Islet of Langerhans (tissue), 1 donor: ENCODE measurements at regions not wholly inside any gene's neighbourhood (a gene's known extent, or its start where the extent isn't known, plus 50 kb on each side); places are given as distances from the start of the nearest gene placed in this dataset.
"Not testable (repeated sequence)": the region's sequence is repeated elsewhere in the genome, so short reads cannot be mapped to it uniquely, and the experiment has no call there.

ENCODE experiments used
- FAIRE-seq: peaks from one replicate; lab custom pipeline; 2011; peaks lifted over from hg19 to GRCh38; lab: Jason Lieb, UNC

GRCh38 chr2:117519721-117520120 lies 294.8 kb upstream of the DDX18 start:
- FAIRE-seq: no peak

GRCh38 chr2:117523267-117523666 lies 291.2 kb upstream of the DDX18 start:
- no peak for FAIRE-seq

GRCh38 chr2:117523711-117524238 lies 290.7 kb upstream of the DDX18 start:
- FAIRE-seq: no peak

- no peak for FAIRE-seq
These were observed 278.4 kb upstream of the DDX18 start for GRCh38 chr2:117536139-117536538.

GRCh38 chr2:117537032-117537431 lies 277.5 kb upstream of the DDX18 start:
- no peak for FAIRE-seq

- no peak for FAIRE-seq
These were observed 262.6 kb upstream of the DDX18 start for GRCh38 chr2:117551858-117552257.

GRCh38 chr2:117553448-117553847 lies 261.0 kb upstream of the DDX18 start:
- FAIRE-seq: no peak

GRCh38 chr2:117555965-117556364 lies 258.5 kb upstream of the DDX18 start:
- no peak for FAIRE-seq

GRCh38 chr2:117557626-117558025 lies 256.9 kb upstream of the DDX18 start:
- no peak for FAIRE-seq

GRCh38 chr2:117562654-117563053 lies 251.8 kb upstream of the DDX18 start:
- no peak for FAIRE-seq

- FAIRE-seq: no peak
These were observed 242.7 kb upstream of the DDX18 start for GRCh38 chr2:117571590-117572349.

GRCh38 chr2:117587310-117587709 lies 227.2 kb upstream of the DDX18 start:
- FAIRE-seq: no peak

- no peak for FAIRE-seq
These were observed 211.4 kb upstream of the DDX18 start for GRCh38 chr2:117603060-117603459.

GRCh38 chr2:117603567-117603966 lies 210.9 kb upstream of the DDX18 start:
- no peak for FAIRE-seq

GRCh38 chr2:117607202-117607601 lies 207.3 kb upstream of the DDX18 start:
- no peak for FAIRE-seq

GRCh38 chr2:117613101-117613500 lies 201.4 kb upstream of the DDX18 start:
- FAIRE-seq: no peak

GRCh38 chr2:117614296-117614695 lies 200.2 kb upstream of the DDX18 start:
- FAIRE-seq: no peak

- FAIRE-seq: no peak
These were observed 199.5 kb upstream of the DDX18 start for GRCh38 chr2:117614823-117615534.

GRCh38 chr2:117618607-117619006 lies 195.9 kb upstream of the DDX18 start:
- FAIRE-seq: no peak

GRCh38 chr2:117621326-117621725 lies 193.2 kb upstream of the DDX18 start:
- FAIRE-seq: no peak

GRCh38 chr2:117623175-117623574 lies 191.3 kb upstream of the DDX18 start:
- not testable (repeated sequence) for FAIRE-seq

- no peak for FAIRE-seq
These were observed 183.1 kb upstream of the DDX18 start for GRCh38 chr2:117631152-117631945.

GRCh38 chr2:117635481-117635880 lies 179.0 kb upstream of the DDX18 start:
- FAIRE-seq: no peak
